HG03442 (cell line): ENCODE measurements at regions not wholly inside any gene's neighbourhood (a gene's known extent, or its start where the extent isn't known, plus 50 kb on each side); places are given as distances from the start of the nearest gene placed in this dataset.
"Not testable (repeated sequence)": the region's sequence is repeated elsewhere in the genome, so short reads cannot be mapped to it uniquely, and the experiment has no call there.

Experiments
- ATAC-seq: cut with Tn5 transposase; IDR thresholded peaks from one replicate; pipeline ENCODE4 v1.9.1; 2021; ENCODE audit warnings: mild to moderate bottlenecking, moderate library complexity; ENCODE audit not compliant: unreplicated experiment

DNA sequence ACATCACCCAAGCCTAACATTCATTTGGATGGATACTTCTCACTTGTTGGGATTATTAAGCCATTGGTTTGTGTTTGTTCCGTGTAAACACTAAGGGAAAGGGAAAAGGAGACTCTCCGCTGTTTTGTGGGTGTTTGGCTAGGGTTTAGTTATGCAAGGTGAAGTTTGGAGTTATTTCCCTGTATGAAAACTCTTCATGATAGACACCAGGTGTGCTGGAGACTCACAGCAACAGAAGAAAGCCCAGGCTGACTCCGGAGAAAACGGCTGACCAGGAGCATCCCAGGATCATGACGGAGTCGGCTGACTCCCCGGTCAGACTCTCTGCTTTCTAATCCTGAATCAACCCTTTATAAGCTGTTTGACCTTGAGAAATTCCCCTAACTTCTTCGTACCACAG lies 94.1 kb upstream of the KLF6 start:
- ATAC-seq: no peak

GRCh38 chr10:3877211-3878000 lies 92.4 kb upstream of the KLF6 start:
- no peak for ATAC-seq

DNA sequence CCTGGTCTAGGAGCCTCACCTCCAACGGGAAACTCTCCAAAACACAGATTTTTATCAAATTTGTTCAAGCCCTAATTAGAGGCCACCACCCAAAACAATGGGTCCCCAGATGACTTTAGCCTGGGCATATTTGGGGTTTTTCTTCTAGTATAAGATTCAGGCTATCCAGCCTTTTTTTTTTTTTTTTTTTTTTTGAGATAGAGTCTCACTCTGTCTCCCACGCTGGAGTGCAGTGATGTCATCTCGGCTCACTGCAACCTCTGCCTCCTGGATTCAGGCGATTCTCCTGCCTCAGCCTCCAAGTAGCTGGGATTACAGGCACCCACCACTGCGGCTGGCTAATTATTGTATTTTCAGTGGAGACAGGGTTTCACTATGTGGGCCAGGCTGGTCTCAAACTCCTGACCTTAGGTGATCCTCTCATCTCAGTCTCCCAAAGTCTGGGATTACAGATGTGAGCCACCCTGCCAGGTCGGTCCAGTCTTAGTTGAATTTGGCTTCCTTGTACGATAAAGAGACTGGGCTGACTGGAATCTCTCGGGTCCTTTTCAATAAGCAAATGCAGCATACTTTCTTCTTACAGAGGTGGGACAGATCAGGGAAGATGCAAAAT lies 91.4 kb upstream of the KLF6 start:
- no peak for ATAC-seq

DNA sequence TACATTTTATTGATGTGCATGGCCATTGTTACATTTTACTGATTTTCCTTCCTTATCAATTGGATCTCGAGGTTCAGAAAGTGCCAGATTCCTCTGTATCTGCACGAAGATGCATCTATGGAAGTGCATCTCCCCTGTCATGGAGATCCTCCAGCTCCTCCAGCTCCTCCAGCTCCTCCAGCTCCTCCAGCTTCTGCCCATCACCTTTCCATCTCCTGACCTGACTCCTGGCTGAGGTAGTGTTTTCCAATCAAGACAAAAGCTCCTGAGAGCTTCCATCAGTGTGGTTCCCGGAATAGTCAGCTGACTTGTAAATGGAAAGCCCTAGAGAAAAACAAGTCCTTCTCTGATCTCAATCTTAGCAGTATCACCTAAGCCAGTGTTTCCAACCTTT lies 90.8 kb upstream of the KLF6 start:
- no peak for ATAC-seq

DNA sequence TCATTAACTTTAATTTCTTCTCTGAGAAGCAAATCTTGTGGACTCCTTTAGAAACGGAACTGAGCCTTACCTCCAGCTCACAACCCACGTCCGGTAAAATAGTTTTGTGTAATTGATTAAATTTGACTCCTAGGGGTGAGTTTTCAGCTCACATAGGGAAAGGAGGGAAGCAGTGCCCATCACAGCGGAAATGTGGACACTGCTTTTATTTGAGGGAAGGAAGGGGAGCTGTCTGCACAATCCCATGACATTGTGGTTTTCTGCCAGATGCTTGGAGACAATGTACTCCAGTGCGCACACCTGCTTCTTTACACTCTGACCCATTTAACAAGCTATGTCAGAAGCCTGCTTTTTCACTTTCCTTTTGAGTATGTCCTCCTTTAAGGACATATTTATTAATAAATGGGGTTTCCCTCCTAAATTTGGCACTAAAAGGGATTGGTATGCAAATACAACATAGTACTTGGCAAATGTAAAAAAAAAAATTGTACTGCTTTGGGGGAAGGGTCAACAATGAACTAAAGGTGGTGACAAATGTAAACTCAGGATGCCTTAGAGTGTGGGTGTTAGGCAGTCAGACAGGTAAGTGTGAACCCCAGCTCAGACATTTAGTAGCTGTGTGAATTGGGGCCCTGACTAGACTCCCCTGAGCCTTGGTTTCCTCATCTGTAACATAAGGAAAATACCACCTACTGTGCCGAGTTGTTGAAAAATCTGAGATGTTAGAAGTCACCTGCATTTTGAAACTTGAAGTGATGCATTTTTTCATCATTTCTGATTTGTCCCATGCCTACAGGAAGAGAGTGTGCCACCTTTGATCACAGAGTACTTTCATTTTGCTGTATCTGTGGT lies 90.2 kb upstream of the KLF6 start:
- peak; percentile 57 for ATAC-seq

- not testable (repeated sequence) for ATAC-seq
Observed at GRCh38 chr10:3874610-3874989, 89.6 kb upstream of the KLF6 start.

DNA sequence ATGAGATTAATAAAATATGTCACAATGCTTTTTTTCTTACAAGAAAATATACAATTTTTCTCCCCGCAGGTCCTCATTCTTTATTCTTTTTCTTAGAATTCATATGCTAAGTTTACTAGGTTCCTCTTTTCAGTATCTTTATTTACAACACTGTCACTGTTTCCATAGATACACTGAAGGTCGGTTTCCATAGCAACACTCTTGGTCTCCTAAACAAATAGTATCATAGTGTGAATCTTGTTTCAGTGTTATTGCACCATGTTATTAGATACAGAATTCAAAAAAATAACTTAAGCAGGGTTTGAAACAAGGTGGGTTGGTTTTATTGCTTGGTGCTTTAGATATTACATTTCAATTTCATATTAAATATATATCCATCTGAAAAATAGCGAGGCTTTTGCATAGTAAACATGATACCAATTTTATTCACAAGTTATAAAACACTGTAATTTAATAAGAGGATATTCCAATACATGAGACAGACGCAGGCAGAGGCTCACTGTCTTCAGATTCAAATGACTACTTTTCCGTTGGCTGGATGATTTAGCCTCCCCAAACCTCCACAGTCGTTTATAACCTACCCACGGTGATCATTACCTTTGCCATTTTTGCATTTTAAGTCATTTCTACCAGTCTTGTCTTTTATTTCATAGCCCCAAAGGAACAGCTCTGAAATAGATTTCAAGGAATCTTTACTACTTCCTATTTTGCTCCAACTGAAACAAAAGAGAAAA lies 88.9 kb upstream of the KLF6 start:
- ATAC-seq: peak; percentile 73

- ATAC-seq: no peak
Observed at GRCh38 chr10:3872712-3873329, 87.8 kb upstream of the KLF6 start.

GRCh38 chr10:3871424-3871996 lies 86.5 kb upstream of the KLF6 start:
- no peak for ATAC-seq

DNA sequence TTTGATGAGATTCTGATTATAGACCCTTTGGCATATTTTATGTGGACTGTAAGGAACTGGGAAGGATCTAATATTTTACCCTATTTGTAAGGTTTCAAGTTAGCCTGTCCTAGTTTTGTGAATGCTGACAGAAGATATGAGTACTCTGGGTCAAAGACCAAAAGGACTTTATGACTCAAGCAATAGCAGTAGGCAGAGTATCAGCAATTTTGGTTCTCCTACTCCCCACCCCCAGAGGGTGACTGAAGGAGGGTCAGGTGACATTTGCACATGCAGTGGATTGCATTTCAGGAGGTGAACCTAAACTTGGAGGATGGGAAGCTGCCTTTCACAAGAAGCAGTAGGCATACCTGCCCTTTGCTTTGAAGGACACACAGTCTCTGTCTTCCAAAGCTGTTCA lies 84.0 kb upstream of the KLF6 start:
- no peak for ATAC-seq

DNA sequence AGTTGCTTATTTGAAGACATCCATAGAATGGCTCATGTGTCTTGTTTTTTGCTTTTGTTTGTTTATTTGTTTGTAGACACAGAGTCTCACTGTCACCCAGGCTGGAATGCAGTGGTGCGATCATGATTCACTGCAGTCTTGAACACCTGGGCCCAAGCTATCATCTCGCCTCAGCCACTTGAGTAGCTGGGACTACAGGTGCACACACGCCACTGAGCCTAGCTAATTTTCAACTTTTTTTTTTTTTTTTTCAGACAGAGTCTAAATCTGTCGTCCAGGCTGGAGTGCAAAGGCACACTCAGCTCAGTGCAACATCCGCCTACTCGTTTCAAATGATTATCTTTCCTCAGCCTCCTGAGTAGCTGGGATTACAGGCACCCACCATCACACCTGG lies 83.3 kb upstream of the KLF6 start:
- no peak for ATAC-seq

DNA sequence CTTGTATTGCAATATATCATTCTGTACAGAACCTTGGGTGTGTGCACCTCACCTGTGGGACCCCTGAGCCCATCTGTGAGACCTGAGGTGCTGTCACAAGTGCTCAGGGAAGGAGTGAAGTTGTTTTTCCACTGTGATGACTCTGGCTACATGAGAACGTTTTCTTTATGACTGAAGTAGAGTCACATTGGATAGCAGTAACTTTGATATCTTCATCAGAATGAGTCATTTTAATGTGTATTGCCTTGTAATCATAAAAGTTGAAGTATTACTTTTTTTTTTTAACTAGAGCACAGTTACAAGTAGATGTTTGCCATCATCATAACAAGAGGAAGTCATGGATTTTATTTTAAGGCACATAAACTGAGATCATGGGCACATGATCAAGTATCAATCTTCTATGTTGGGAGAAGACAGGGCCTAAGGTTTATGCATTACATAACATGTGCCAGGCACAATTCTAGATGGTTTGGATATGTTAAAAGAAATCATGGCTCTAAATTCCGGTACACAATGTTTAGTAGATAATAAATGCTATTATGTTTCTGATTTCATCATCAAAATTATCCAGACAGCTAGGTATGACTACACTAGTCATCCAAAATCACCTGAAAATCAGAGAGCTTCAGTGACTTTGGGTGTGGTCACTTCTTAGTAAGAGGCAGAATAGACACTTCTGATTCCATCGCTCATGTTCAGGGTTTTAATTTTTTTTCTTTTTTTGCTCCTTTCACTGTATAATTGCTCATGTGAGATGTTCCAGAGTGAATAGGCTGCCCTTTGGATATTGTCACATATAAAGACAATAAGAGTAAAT lies 82.7 kb upstream of the KLF6 start:
- ATAC-seq: no peak

DNA sequence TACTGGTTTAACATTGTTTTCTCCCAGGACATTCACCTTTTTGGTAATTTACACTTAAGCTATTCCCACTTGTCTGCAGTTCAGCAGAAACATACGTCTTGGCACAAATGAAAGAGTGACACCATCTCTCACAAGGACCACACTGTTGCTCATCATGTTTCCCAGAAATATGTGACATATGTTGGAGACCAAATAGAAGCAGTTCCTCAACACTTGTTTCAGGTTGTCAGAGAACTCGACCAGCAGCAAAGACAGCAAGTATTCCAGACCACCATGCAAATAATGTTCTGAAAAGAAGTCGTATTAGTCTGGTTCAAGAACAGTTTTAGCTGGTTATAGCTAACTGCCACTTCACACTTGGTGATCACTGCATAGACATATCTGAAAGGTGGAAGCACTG lies 81.3 kb upstream of the KLF6 start:
- no peak for ATAC-seq

- no peak for ATAC-seq
Observed at GRCh38 chr10:3865565-3865964, 80.6 kb upstream of the KLF6 start.

DNA sequence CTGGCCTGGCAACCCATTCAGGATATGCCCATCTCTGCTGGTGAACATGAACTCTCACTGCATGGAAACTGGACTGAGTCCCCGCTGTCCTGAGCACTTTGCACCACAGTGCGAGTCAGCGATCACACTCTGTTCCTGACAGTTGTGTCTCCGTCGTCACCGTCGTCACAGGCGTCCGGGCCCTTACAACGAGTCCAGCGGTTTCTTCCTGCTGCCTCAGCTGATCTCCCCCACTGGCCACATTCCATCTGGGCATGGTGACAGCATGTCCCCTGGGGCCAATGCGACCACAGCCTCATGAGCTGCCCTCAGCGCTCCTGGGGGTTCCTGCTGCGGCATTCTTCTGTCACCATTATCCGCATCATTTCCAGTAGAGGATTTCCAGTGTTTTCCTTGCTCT lies 76.8 kb upstream of the KLF6 start:
- ATAC-seq: no peak

GRCh38 chr10:3858051-3858845 lies 73.2 kb upstream of the KLF6 start:
- ATAC-seq: no peak

- ATAC-seq: no peak
Observed at GRCh38 chr10:3857318-3857717, 72.3 kb upstream of the KLF6 start.

- no peak for ATAC-seq
Observed at GRCh38 chr10:3856593-3856992, 71.6 kb upstream of the KLF6 start.
